ENCODE measurements at regions not wholly inside any gene's neighbourhood (a gene's known extent, or its start where the extent isn't known, plus 50 kb on each side); places are given as distances from the start of the nearest gene placed in this dataset.

- no peak for TF ChIP-seq CTCF (conservative IDR thresholded peaks at IDR 0.05; ENCODE audit: control insufficient read depth, insufficient read depth, low read depth, low read length)
- no peak for DNase-seq (ENCODE audit: low read depth)
- no peak overlapping the region for H3K4me3 ChIP-seq (ENCODE audit: control insufficient read depth, low read depth, low read length)
Observed at GRCh38 chr18:61963705-61964104, 70.9 kb upstream of the RNF152 start.

- peak; percentile 5 for TF ChIP-seq CTCF (conservative IDR thresholded peaks at IDR 0.05; ENCODE audit: control insufficient read depth, insufficient read depth, low read depth, low read length)
- H3K4me3 ChIP-seq (ENCODE audit: control insufficient read depth, low read depth, low read length), result no peak overlapping the region
- DNase-seq (ENCODE audit: low read depth), result peak; percentile 24
Observed at GRCh38 chr18:61957801-61958516, 65.2 kb upstream of the RNF152 start.

GRCh38 chr18:61955644-61956043, 62.8 kb upstream of the RNF152 start:
- no peak for TF ChIP-seq CTCF (conservative IDR thresholded peaks at IDR 0.05; ENCODE audit: control insufficient read depth, insufficient read depth, low read depth, low read length)
- no peak for DNase-seq (ENCODE audit: low read depth)

GRCh38 chr18:61954096-61954746, 61.4 kb upstream of the RNF152 start:
- no peak for DNase-seq (ENCODE audit: low read depth)
- no peak for TF ChIP-seq CTCF (conservative IDR thresholded peaks at IDR 0.05; ENCODE audit: control insufficient read depth, insufficient read depth, low read depth, low read length)

More at GRCh38 chr18:61955644-61956043, 62.8 kb upstream of the RNF152 start:
- no peak overlapping the region for H3K4me3 ChIP-seq (ENCODE audit: control insufficient read depth, low read depth, low read length)

GRCh38 chr18:61953641-61954040, 60.8 kb upstream of the RNF152 start:
- no peak for TF ChIP-seq CTCF (conservative IDR thresholded peaks at IDR 0.05; ENCODE audit: control insufficient read depth, insufficient read depth, low read depth, low read length)
- no peak overlapping the region for H3K4me3 ChIP-seq (ENCODE audit: control insufficient read depth, low read depth, low read length)
- DNase-seq (ENCODE audit: low read depth), result no peak

More at GRCh38 chr18:61954096-61954746, 61.4 kb upstream of the RNF152 start:
- H3K4me3 ChIP-seq (ENCODE audit: control insufficient read depth, low read depth, low read length), result no peak overlapping the region

- DNase-seq (ENCODE audit: low read depth), result no peak
- H3K4me3 ChIP-seq (ENCODE audit: control insufficient read depth, low read depth, low read length), result no peak overlapping the region
- no peak for TF ChIP-seq CTCF (conservative IDR thresholded peaks at IDR 0.05; ENCODE audit: control insufficient read depth, insufficient read depth, low read depth, low read length)
Observed at GRCh38 chr18:61953161-61953560, 60.4 kb upstream of the RNF152 start.
